Cardiac muscle cell (in vitro differentiated cells and primary cell): ENCODE measurements at regions not wholly inside any gene's neighbourhood (a gene's known extent, or its start where the extent isn't known, plus 50 kb on each side); places are given as distances from the start of the nearest gene placed in this dataset.

Experiments
- DNase-seq, 2 donors: peaks; one replicate each; pipeline versions ENCODE4 v3.0.0 to v3.0.0-alpha.2; 2010 to 2017; ENCODE audit warnings: low read depth in 1 of 2, low spot score in 1 of 2
- H3K27ac ChIP-seq: fragments of 200-600 bp; sonication (generic); 2 replicates; pipeline ENCODE4 v1.5.1; 2016
- H3K27me3 ChIP-seq: fragments of 200-600 bp; sonication (generic); 2 replicates; pipeline ENCODE4 v1.6.0; 2016; ENCODE audit warnings: control low read depth
- H3K36me3 ChIP-seq: fragments of 200-600 bp; sonication (generic); 2 replicates; pipeline ENCODE4 v1.5.1; 2016; ENCODE audit warnings: control low read depth
- H3K4me1 ChIP-seq: fragments of 200-600 bp; sonication (generic); 2 replicates; pipeline ENCODE4 v1.8.1; 2017; ENCODE audit warnings: low read depth, mild to moderate bottlenecking, mixed run types
- H3K4me3 ChIP-seq: fragments of 200-600 bp; sonication (generic); 2 replicates; pipeline ENCODE4 v1.5.1; 2016; ENCODE audit warnings: mild to moderate bottlenecking
- H3K9me3 ChIP-seq: fragments of 200-600 bp; sonication (generic); 2 replicates; pipeline ENCODE4 v1.5.1; 2017; ENCODE audit warnings: low read depth, mild to moderate bottlenecking, control low read depth
- CTCF ChIP-seq: IDR thresholded peaks from 2 replicates; pipeline ENCODE4 v1.5.1; 2012; ENCODE audit warnings: low read depth, mild to moderate bottlenecking, low read length

DNA sequence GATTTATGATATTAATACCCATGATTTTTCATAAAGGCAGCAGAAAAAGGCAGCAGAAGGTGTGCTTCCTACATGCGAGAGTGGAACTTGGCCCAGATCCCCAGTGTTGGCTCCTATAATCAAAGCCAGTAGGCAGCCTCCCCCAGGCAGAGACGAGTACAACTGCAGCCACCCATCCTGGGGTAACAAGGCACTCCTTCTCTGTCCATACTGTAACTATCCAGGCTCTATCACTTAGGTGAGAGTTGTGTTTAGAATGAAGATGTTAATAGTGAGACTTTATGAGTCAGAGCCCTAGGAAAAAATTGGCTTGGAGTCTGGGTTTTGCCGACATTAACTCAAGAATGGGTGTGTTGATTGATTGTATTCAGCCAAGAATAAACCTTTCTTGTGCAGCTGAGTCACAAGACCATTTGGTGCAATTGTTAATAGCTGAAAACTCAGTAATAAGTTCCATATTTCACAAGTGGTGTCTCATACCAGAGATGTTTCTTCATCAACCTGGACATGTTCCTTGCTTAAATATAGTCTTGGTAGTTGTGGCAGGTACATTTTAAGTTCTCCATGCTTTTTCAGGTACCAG is 322.3 kb downstream of the DUSP10 start:
- no peak overlapping the region for H3K27ac ChIP-seq
- no peak for TF ChIP-seq CTCF
- no peaks in the 10 kb centered on the region for H3K27me3 ChIP-seq
- H3K9me3 ChIP-seq, result no peaks in the 10 kb centered on the region
- no peaks in the 10 kb centered on the region for H3K36me3 ChIP-seq
- H3K4me1 ChIP-seq, result no peaks in the 10 kb centered on the region
- peak in 1 of 2 donors; percentile 25 for DNase-seq
- no peak overlapping the region for H3K4me3 ChIP-seq

- no peak for TF ChIP-seq CTCF
- peaks cover 19% of the 10 kb centered on the region for H3K4me1 ChIP-seq
Observed at GRCh38 chr1:221429264-221429663, 312.6 kb downstream of the DUSP10 start.

DNA sequence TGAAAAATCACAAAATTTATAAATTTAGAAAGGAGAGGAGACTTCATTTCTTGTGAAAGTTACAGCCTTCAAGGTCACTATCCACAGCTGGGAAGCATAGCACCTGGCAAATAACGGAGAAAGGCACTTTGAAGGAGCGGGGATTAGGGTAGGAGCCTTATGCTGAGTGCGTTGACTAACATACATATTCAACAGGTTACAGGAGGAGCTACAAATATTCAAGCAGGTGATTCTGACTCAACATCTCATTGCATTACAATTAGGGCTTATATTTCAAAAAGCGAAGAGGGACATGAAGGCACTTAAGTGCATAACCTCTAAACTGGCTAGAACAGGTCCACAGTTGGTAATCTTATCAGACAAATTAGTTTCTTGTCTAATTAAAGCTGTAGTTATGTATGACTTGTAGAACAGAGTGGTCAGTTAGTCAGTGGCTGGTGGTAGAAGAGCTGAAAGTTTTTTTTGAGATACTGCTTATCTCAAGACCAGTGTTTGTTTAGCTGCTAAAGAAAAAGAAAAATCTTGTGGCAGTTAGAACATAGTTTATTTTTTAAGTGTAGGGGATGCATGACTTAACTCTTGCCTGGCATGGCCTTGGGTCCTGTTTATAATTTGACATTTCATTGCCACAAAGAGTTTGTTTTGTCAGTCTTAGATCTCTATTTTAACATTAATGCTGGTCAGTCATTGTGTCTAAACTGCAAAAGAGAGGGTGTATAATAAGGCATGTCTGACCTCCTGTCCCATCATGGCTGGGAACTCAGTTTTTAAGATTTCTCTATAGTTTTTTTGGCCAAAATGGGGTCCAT is 311.5 kb downstream of the DUSP10 start:
- no peak for TF ChIP-seq CTCF
- Histone ChIP-seq H3K27me3 (no peaks in the 10 kb centered on the region), H3K27ac (no peak overlapping the region), H3K4me3 (no peak overlapping the region), H3K36me3 (no peaks in the 10 kb centered on the region), H3K4me1 (peaks cover 19% of the 10 kb centered on the region), H3K9me3 (no peaks in the 10 kb centered on the region)
- DNase-seq, result no peak

More at GRCh38 chr1:221429264-221429663, 312.6 kb downstream of the DUSP10 start:
- Histone ChIP-seq H3K27me3 (no peaks in the 10 kb centered on the region), H3K27ac (no peak overlapping the region), H3K36me3 (no peaks in the 10 kb centered on the region), H3K9me3 (no peaks in the 10 kb centered on the region), H3K4me3 (no peak overlapping the region)
- peak in 1 of 2 donors; percentile 51 for DNase-seq

DNA sequence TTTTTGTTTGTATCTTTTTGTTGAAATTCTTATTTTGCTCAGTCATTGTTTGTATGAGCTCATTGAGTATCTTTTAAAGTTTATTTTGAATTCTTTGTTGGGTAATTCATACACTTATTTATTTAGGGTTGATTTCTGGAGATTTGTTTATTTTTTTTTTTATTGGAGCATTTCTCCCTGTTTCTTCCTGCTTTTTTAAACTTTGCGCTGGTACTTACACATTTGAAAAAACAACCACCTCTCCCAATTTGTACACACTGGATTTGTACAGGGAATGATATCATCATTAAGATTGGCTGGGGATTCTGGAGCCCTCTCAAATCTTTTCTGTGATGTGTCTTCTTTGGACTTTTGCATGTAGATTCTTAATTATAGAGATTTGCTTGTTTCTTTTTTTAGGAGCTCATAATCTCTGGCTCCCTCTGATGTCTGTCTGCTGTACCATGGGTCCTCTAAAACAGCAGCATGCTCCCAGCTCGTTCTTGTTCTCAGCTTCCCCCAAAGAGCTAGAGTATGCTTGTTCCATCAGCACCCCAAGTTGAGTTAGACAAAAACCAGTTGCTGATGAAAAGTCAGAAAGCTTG is 310.7 kb downstream of the DUSP10 start:
- Histone ChIP-seq H3K9me3 (no peaks in the 10 kb centered on the region), H3K4me3 (no peak overlapping the region), H3K27ac (no peak overlapping the region), H3K36me3 (no peaks in the 10 kb centered on the region), H3K4me1 (peaks cover 19% of the 10 kb centered on the region), H3K27me3 (no peaks in the 10 kb centered on the region)
- no peak for TF ChIP-seq CTCF
- peak in 1 of 2 donors; percentile 56 for DNase-seq

- H3K4me3 ChIP-seq, result no peak overlapping the region
- H3K27ac ChIP-seq, result no peak overlapping the region
- no peaks in the 10 kb centered on the region for H3K27me3 ChIP-seq
- H3K9me3 ChIP-seq, result no peaks in the 10 kb centered on the region
- DNase-seq, result peak in 1 of 2 donors; percentile 43
- no peaks in the 10 kb centered on the region for H3K36me3 ChIP-seq
- peaks cover 19% of the 10 kb centered on the region for H3K4me1 ChIP-seq
- no peak for TF ChIP-seq CTCF
Observed at GRCh38 chr1:221431961-221432360, 309.9 kb downstream of the DUSP10 start.
